ENCODE measurements at regions not wholly inside any gene's neighbourhood (a gene's known extent, or its start where the extent isn't known, plus 50 kb on each side); places are given as distances from the start of the nearest gene placed in this dataset.

- Histone ChIP-seq H3K27me3 (ENCODE audit: control insufficient read depth in 1 of 2, insufficient read depth in 2 of 2, low read length in 2 of 2) (no peaks in the 10 kb centered on the region), H3K9me3 (ENCODE audit: low read length) (no peaks in the 10 kb centered on the region), H3K4me1 (ENCODE audit: insufficient read depth, low read length) (no peaks in the 10 kb centered on the region), H3K36me3 (ENCODE audit: insufficient read depth, low read length) (no peaks in the 10 kb centered on the region), H3K9ac (ENCODE audit: low read length) (no peak overlapping the region), H3K27ac (ENCODE audit: low read depth, low read length) (no peak overlapping the region), H3K4me3 (ENCODE audit: low read depth in 1 of 2, low read length in 2 of 2) (no peak overlapping the region)
Measured at GRCh38 chr5:89281211-89281610, 398.2 kb upstream of the MEF2C start.

- no peaks in the 10 kb centered on the region for H3K9me3 ChIP-seq (ENCODE audit: low read length)
- H3K27ac ChIP-seq (ENCODE audit: low read depth, low read length): no peak overlapping the region
Measured at GRCh38 chr5:89280103-89281037, 397.4 kb upstream of the MEF2C start.

GRCh38 chr5:89279391-89280036 lies 396.5 kb upstream of the MEF2C start:
- no peaks in the 10 kb centered on the region for H3K36me3 ChIP-seq (ENCODE audit: insufficient read depth, low read length)
- H3K4me1 ChIP-seq (ENCODE audit: insufficient read depth, low read length): no peaks in the 10 kb centered on the region
- no peak overlapping the region for H3K4me3 ChIP-seq (ENCODE audit: low read depth in 1 of 2, low read length in 2 of 2)
- H3K9ac ChIP-seq (ENCODE audit: low read length): no peak overlapping the region
- H3K27ac ChIP-seq (ENCODE audit: low read depth, low read length): no peak overlapping the region
- H3K9me3 ChIP-seq (ENCODE audit: low read length): no peaks in the 10 kb centered on the region
- H3K27me3 ChIP-seq (ENCODE audit: control insufficient read depth in 1 of 2, insufficient read depth in 2 of 2, low read length in 2 of 2): no peaks in the 10 kb centered on the region

More at GRCh38 chr5:89280103-89281037, 397.4 kb upstream of the MEF2C start:
- H3K4me3 ChIP-seq (ENCODE audit: low read depth in 1 of 2, low read length in 2 of 2): no peak overlapping the region
- H3K9ac ChIP-seq (ENCODE audit: low read length): no peak overlapping the region
- no peaks in the 10 kb centered on the region for H3K4me1 ChIP-seq (ENCODE audit: insufficient read depth, low read length)
- H3K27me3 ChIP-seq (ENCODE audit: control insufficient read depth in 1 of 2, insufficient read depth in 2 of 2, low read length in 2 of 2): no peaks in the 10 kb centered on the region
- H3K36me3 ChIP-seq (ENCODE audit: insufficient read depth, low read length): no peaks in the 10 kb centered on the region

GRCh38 chr5:89277816-89278215 lies 394.8 kb upstream of the MEF2C start:
- H3K36me3 ChIP-seq (ENCODE audit: insufficient read depth, low read length): no peaks in the 10 kb centered on the region
- no peaks in the 10 kb centered on the region for H3K4me1 ChIP-seq (ENCODE audit: insufficient read depth, low read length)
- no peak overlapping the region for H3K4me3 ChIP-seq (ENCODE audit: low read depth in 1 of 2, low read length in 2 of 2)
- H3K27ac ChIP-seq (ENCODE audit: low read depth, low read length): no peak overlapping the region
- no peak overlapping the region for H3K9ac ChIP-seq (ENCODE audit: low read length)
- no peaks in the 10 kb centered on the region for H3K9me3 ChIP-seq (ENCODE audit: low read length)
- H3K27me3 ChIP-seq (ENCODE audit: control insufficient read depth in 1 of 2, insufficient read depth in 2 of 2, low read length in 2 of 2): no peaks in the 10 kb centered on the region

GRCh38 chr5:89276566-89277305 lies 393.8 kb upstream of the MEF2C start:
- Histone ChIP-seq H3K27me3 (ENCODE audit: control insufficient read depth in 1 of 2, insufficient read depth in 2 of 2, low read length in 2 of 2) (no peaks in the 10 kb centered on the region), H3K36me3 (ENCODE audit: insufficient read depth, low read length) (no peaks in the 10 kb centered on the region), H3K27ac (ENCODE audit: low read depth, low read length) (no peak overlapping the region), H3K4me1 (ENCODE audit: insufficient read depth, low read length) (no peaks in the 10 kb centered on the region), H3K9me3 (ENCODE audit: low read length) (no peaks in the 10 kb centered on the region), H3K4me3 (ENCODE audit: low read depth in 1 of 2, low read length in 2 of 2) (no peak overlapping the region), H3K9ac (ENCODE audit: low read length) (no peak overlapping the region)

GRCh38 chr5:89275066-89275855 lies 392.3 kb upstream of the MEF2C start:
- H3K36me3 ChIP-seq (ENCODE audit: insufficient read depth, low read length): no peaks in the 10 kb centered on the region
- no peak overlapping the region for H3K4me3 ChIP-seq (ENCODE audit: low read depth in 1 of 2, low read length in 2 of 2)
- no peak overlapping the region for H3K9ac ChIP-seq (ENCODE audit: low read length)
- no peak overlapping the region for H3K27ac ChIP-seq (ENCODE audit: low read depth, low read length)
- H3K4me1 ChIP-seq (ENCODE audit: insufficient read depth, low read length): no peaks in the 10 kb centered on the region
- no peaks in the 10 kb centered on the region for H3K9me3 ChIP-seq (ENCODE audit: low read length)
- H3K27me3 ChIP-seq (ENCODE audit: control insufficient read depth in 1 of 2, insufficient read depth in 2 of 2, low read length in 2 of 2): no peaks in the 10 kb centered on the region

GRCh38 chr5:89273289-89273688 lies 390.3 kb upstream of the MEF2C start:
- H3K36me3 ChIP-seq (ENCODE audit: insufficient read depth, low read length): no peaks in the 10 kb centered on the region
- no peaks in the 10 kb centered on the region for H3K9me3 ChIP-seq (ENCODE audit: low read length)
- no peaks in the 10 kb centered on the region for H3K4me1 ChIP-seq (ENCODE audit: insufficient read depth, low read length)
- H3K27ac ChIP-seq (ENCODE audit: low read depth, low read length): no peak overlapping the region
- no peak overlapping the region for H3K4me3 ChIP-seq (ENCODE audit: low read depth in 1 of 2, low read length in 2 of 2)
- no peak overlapping the region for H3K9ac ChIP-seq (ENCODE audit: low read length)
- no peaks in the 10 kb centered on the region for H3K27me3 ChIP-seq (ENCODE audit: control insufficient read depth in 1 of 2, insufficient read depth in 2 of 2, low read length in 2 of 2)

- Histone ChIP-seq H3K9ac (ENCODE audit: low read length) (no peak overlapping the region), H3K4me3 (ENCODE audit: low read depth in 1 of 2, low read length in 2 of 2) (no peak overlapping the region), H3K4me1 (ENCODE audit: insufficient read depth, low read length) (no peaks in the 10 kb centered on the region), H3K27me3 (ENCODE audit: control insufficient read depth in 1 of 2, insufficient read depth in 2 of 2, low read length in 2 of 2) (no peaks in the 10 kb centered on the region), H3K27ac (ENCODE audit: low read depth, low read length) (no peak overlapping the region), H3K36me3 (ENCODE audit: insufficient read depth, low read length) (no peaks in the 10 kb centered on the region), H3K9me3 (ENCODE audit: low read length) (no peaks in the 10 kb centered on the region)
Measured at GRCh38 chr5:89270901-89271300, 387.9 kb upstream of the MEF2C start.

- no peak overlapping the region for H3K4me3 ChIP-seq (ENCODE audit: low read depth in 1 of 2, low read length in 2 of 2)
- H3K9ac ChIP-seq (ENCODE audit: low read length): no peak overlapping the region
- no peaks in the 10 kb centered on the region for H3K4me1 ChIP-seq (ENCODE audit: insufficient read depth, low read length)
- no peaks in the 10 kb centered on the region for H3K36me3 ChIP-seq (ENCODE audit: insufficient read depth, low read length)
- H3K9me3 ChIP-seq (ENCODE audit: low read length): no peaks in the 10 kb centered on the region
- H3K27me3 ChIP-seq (ENCODE audit: control insufficient read depth in 1 of 2, insufficient read depth in 2 of 2, low read length in 2 of 2): no peaks in the 10 kb centered on the region
- H3K27ac ChIP-seq (ENCODE audit: low read depth, low read length): no peak overlapping the region
Measured at GRCh38 chr5:89269721-89270120, 386.7 kb upstream of the MEF2C start.

- no peak overlapping the region for H3K4me3 ChIP-seq (ENCODE audit: low read depth in 1 of 2, low read length in 2 of 2)
Measured at GRCh38 chr5:89268460-89268859, 385.5 kb upstream of the MEF2C start.

GRCh38 chr5:89267788-89268187 lies 384.8 kb upstream of the MEF2C start:
- no peak overlapping the region for H3K9ac ChIP-seq (ENCODE audit: low read length)
- H3K36me3 ChIP-seq (ENCODE audit: insufficient read depth, low read length): no peaks in the 10 kb centered on the region
- no peaks in the 10 kb centered on the region for H3K27me3 ChIP-seq (ENCODE audit: control insufficient read depth in 1 of 2, insufficient read depth in 2 of 2, low read length in 2 of 2)
- no peak overlapping the region for H3K27ac ChIP-seq (ENCODE audit: low read depth, low read length)
- H3K4me1 ChIP-seq (ENCODE audit: insufficient read depth, low read length): no peaks in the 10 kb centered on the region
- H3K4me3 ChIP-seq (ENCODE audit: low read depth in 1 of 2, low read length in 2 of 2): no peak overlapping the region
- H3K9me3 ChIP-seq (ENCODE audit: low read length): no peaks in the 10 kb centered on the region

More at GRCh38 chr5:89268460-89268859, 385.5 kb upstream of the MEF2C start:
- no peak overlapping the region for H3K27ac ChIP-seq (ENCODE audit: low read depth, low read length)
- H3K27me3 ChIP-seq (ENCODE audit: control insufficient read depth in 1 of 2, insufficient read depth in 2 of 2, low read length in 2 of 2): no peaks in the 10 kb centered on the region
- no peaks in the 10 kb centered on the region for H3K36me3 ChIP-seq (ENCODE audit: insufficient read depth, low read length)
- no peaks in the 10 kb centered on the region for H3K4me1 ChIP-seq (ENCODE audit: insufficient read depth, low read length)
- H3K9me3 ChIP-seq (ENCODE audit: low read length): no peaks in the 10 kb centered on the region
- no peak overlapping the region for H3K9ac ChIP-seq (ENCODE audit: low read length)

All from muscle layer of colon (tissue), 2 donors.